Chondrocyte (in vitro differentiated cells): ENCODE measurements at regions not wholly inside any gene's neighbourhood (a gene's known extent, or its start where the extent isn't known, plus 50 kb on each side); places are given as distances from the start of the nearest gene placed in this dataset.
A peak's percentile ranks its signal among the peaks of the same experiment; 100 is the strongest.

ENCODE experiments used
- DNase-seq: peaks from one replicate; pipeline ENCODE4 v3.0.0; 2021; ENCODE audit warnings: mixed read lengths, low spot score
- H3K27ac Mint-ChIP-seq: one replicate; pipeline ENCODE4 v1.8.0; 2021; ENCODE audit warnings: mild to moderate bottlenecking, moderate library complexity, mixed read lengths; ENCODE audit not compliant: unreplicated experiment
- H3K27me3 Mint-ChIP-seq: 2 replicates; pipeline ENCODE4 v1.8.0; 2021; ENCODE audit warnings: low read depth, mixed read lengths
- H3K36me3 Mint-ChIP-seq: 2 replicates; pipeline ENCODE4 v1.8.0; 2021; ENCODE audit warnings: low read depth, mixed read lengths
- H3K4me1 Mint-ChIP-seq: 2 replicates; pipeline ENCODE4 v1.8.0; 2021; ENCODE audit warnings: low read depth, mild to moderate bottlenecking, mixed read lengths
- H3K4me3 Mint-ChIP-seq: one replicate; pipeline ENCODE4 v1.8.0; 2021; ENCODE audit warnings: mild to moderate bottlenecking, moderate library complexity, mixed read lengths; ENCODE audit not compliant: unreplicated experiment
- H3K9me3 Mint-ChIP-seq: 2 replicates; pipeline ENCODE4 v1.8.0; 2021; ENCODE audit warnings: low read depth, mixed read lengths
- CTCF ChIP-seq: fragments of 200-600 bp; sonication (generic); IDR thresholded peaks from 2 replicates; pipeline ENCODE4 v1.5.0; 2021; ENCODE audit warnings: antibody characterized with exemption, mild to moderate bottlenecking, moderate library complexity

GRCh38 chr6:14665827-14666724 lies 548.5 kb downstream of the CD83 start:
- H3K9me3 Mint-ChIP-seq, result no peaks in the 10 kb centered on the region
- H3K36me3 Mint-ChIP-seq, result no peaks in the 10 kb centered on the region
- H3K4me1 Mint-ChIP-seq, result peaks cover 23% of the 10 kb centered on the region
- no peak for TF ChIP-seq CTCF
- DNase-seq, result no peak
- no peak overlapping the region for H3K4me3 Mint-ChIP-seq
- peaks cover 5% of the 10 kb centered on the region for H3K27me3 Mint-ChIP-seq
- H3K27ac Mint-ChIP-seq, result peak overlapping the region; percentile 74

- no peak for DNase-seq
- Mint-ChIP-seq H3K4me3 (no peak overlapping the region), H3K4me1 (peaks cover 16% of the 10 kb centered on the region), H3K27me3 (peaks cover 5% of the 10 kb centered on the region), H3K36me3 (no peaks in the 10 kb centered on the region), H3K27ac (no peak overlapping the region), H3K9me3 (no peaks in the 10 kb centered on the region)
- no peak for TF ChIP-seq CTCF
Observed at GRCh38 chr6:14670806-14671205, 553.2 kb downstream of the CD83 start.

- Mint-ChIP-seq H3K27ac (peak overlapping the region; percentile 36), H3K36me3 (no peaks in the 10 kb centered on the region), H3K27me3 (peaks cover 5% of the 10 kb centered on the region), H3K9me3 (no peaks in the 10 kb centered on the region), H3K4me3 (no peak overlapping the region), H3K4me1 (peaks cover 16% of the 10 kb centered on the region)
- TF ChIP-seq CTCF, result no peak
- no peak for DNase-seq
Observed at GRCh38 chr6:14671261-14671681, 553.7 kb downstream of the CD83 start.

- peaks cover 16% of the 10 kb centered on the region for H3K4me1 Mint-ChIP-seq
- no peaks in the 10 kb centered on the region for H3K9me3 Mint-ChIP-seq
- peaks cover 5% of the 10 kb centered on the region for H3K27me3 Mint-ChIP-seq
- H3K27ac Mint-ChIP-seq, result no peak overlapping the region
- TF ChIP-seq CTCF, result no peak
- DNase-seq, result no peak
- H3K36me3 Mint-ChIP-seq, result no peaks in the 10 kb centered on the region
- H3K4me3 Mint-ChIP-seq, result no peak overlapping the region
Observed at GRCh38 chr6:14671937-14672336, 554.4 kb downstream of the CD83 start.

- DNase-seq, result no peak
- Mint-ChIP-seq H3K9me3 (no peaks in the 10 kb centered on the region), H3K27me3 (peaks cover 5% of the 10 kb centered on the region), H3K27ac (no peak overlapping the region), H3K4me3 (no peak overlapping the region), H3K36me3 (no peaks in the 10 kb centered on the region), H3K4me1 (peaks cover 16% of the 10 kb centered on the region)
- no peak for TF ChIP-seq CTCF
Observed at GRCh38 chr6:14673201-14673600, 555.6 kb downstream of the CD83 start.
